K562 (cell line): ENCODE measurements at regions not wholly inside any gene's neighbourhood (a gene's known extent, or its start where the extent isn't known, plus 50 kb on each side); places are given as distances from the start of the nearest gene placed in this dataset.

ENCODE experiments used
- NR2C1 ChIP-seq, 2 experiments: fragments of 450-650 bp; IDR thresholded peaks; 2 replicates each; pipeline ENCODE4 v1.6.1; 2017; ENCODE audit warnings: mild to moderate bottlenecking in 2 of 2, antibody characterized with exemption in 1 of 2, inconsistent platforms in 1 of 2, missing compliant biosample characterization in 1 of 2, missing genetic modification characterization in 1 of 2
- SMAD3 ChIP-seq: fragments of 450-650 bp; formaldehyde crosslinking; conservative IDR thresholded peaks from 2 replicates; pipeline ENCODE4 v1.4.0; 2020; ENCODE audit warnings: mild to moderate bottlenecking

GRCh38 chr10:130990486-130990885, 321.0 kb downstream of the TCERG1L start:
- no peak for TF ChIP-seq NR2C1 (IDR thresholded peaks at IDR 0.05)
- TF ChIP-seq NR2C1 (tag; IDR thresholded peaks at IDR 0.05), result no peak
- no peak for TF ChIP-seq SMAD3 (CRISPR knock-in tag)
